GM12878 (cell line): ENCODE measurements at regions not wholly inside any gene's neighbourhood (a gene's known extent, or its start where the extent isn't known, plus 50 kb on each side); places are given as distances from the start of the nearest gene placed in this dataset.

Experiments used
- CBFB ChIP-seq: IDR thresholded peaks from 2 replicates; pipeline ENCODE4 v1.6.1; 2016; ENCODE audit warnings: antibody characterized with exemption, low read depth
- ELK1 ChIP-seq: IDR thresholded peaks from 2 replicates; pipeline ENCODE4 v1.6.1; 2012; ENCODE audit warnings: low read depth, low read length, improper control_type of control experiment
- ETV6 ChIP-seq, 2 experiments: fragments of 450-650 bp in 1 of 2; IDR thresholded peaks in 1 of 2; conservative IDR thresholded peaks in 1 of 2; 2 replicates each; pipeline ENCODE4 v1.6.1; 2014; ENCODE audit warnings: antibody characterized with exemption in 1 of 2, borderline replicate concordance in 1 of 2, low read depth in 1 of 2, mild to moderate bottlenecking in 1 of 2, moderate library complexity in 1 of 2
- IRF3 ChIP-seq: fragments of 450-650 bp; IDR thresholded peaks from 2 replicates; pipeline ENCODE4 v1.6.1; 2014; ENCODE audit warnings: mild to moderate bottlenecking
- MAX ChIP-seq: IDR thresholded peaks from 2 replicates; pipeline ENCODE4 v1.6.1; 2012; ENCODE audit warnings: low read depth, low read length, improper control_type of control experiment
- POLR2A ChIP-seq: IDR thresholded peaks from 2 replicates; pipeline ENCODE4 v1.6.1; 2011; ENCODE audit warnings: low read depth, mild to moderate bottlenecking, low read length
- ZNF384 ChIP-seq: IDR thresholded peaks from 2 replicates; pipeline ENCODE4 v1.6.1; 2012; ENCODE audit warnings: low read depth, mild to moderate bottlenecking, low read length, improper control_type of control experiment, borderline replicate concordance
- TF ChIP-seq, protein P1 (sequence below), 3 experiments: IDR thresholded peaks in 2 of 3; conservative IDR thresholded peaks in 1 of 3; 2 replicates each; pipeline ENCODE4 v1.5.1; 2011; ENCODE audit warnings: low read depth in 3 of 3, low read length in 3 of 3, mild to moderate bottlenecking in 3 of 3, control low read depth in 2 of 3, moderate library complexity in 2 of 3, inconsistent platforms in 1 of 3, mixed read lengths in 1 of 3; ENCODE audit not compliant: control insufficient read depth in 2 of 3, insufficient read depth in 1 of 3; ENCODE audit errors: extremely low read depth in 1 of 3
- TF ChIP-seq, protein P2 (sequence below): fragments of 450-650 bp; IDR thresholded peaks from 2 replicates; pipeline ENCODE4 v1.6.1; 2017; ENCODE audit warnings: mild to moderate bottlenecking, low read depth, inconsistent platforms; ENCODE audit not compliant: poor library complexity, severe bottlenecking

GRCh38 chr2:234300391-234300925 is 196.4 kb downstream of the ARL4C start:
- no peak for TF ChIP-seq MAX
- no peak for TF ChIP-seq ELK1
- no peak for TF ChIP-seq ETV6 (conservative IDR thresholded peaks at IDR 0.05 in 1 of 2, IDR thresholded peaks at IDR 0.05 in 1 of 2; ENCODE audit: borderline replicate concordance in 1 of 2, low read depth in 1 of 2)
- TF ChIP-seq IRF3: no peak
- TF ChIP-seq, protein P1, sequence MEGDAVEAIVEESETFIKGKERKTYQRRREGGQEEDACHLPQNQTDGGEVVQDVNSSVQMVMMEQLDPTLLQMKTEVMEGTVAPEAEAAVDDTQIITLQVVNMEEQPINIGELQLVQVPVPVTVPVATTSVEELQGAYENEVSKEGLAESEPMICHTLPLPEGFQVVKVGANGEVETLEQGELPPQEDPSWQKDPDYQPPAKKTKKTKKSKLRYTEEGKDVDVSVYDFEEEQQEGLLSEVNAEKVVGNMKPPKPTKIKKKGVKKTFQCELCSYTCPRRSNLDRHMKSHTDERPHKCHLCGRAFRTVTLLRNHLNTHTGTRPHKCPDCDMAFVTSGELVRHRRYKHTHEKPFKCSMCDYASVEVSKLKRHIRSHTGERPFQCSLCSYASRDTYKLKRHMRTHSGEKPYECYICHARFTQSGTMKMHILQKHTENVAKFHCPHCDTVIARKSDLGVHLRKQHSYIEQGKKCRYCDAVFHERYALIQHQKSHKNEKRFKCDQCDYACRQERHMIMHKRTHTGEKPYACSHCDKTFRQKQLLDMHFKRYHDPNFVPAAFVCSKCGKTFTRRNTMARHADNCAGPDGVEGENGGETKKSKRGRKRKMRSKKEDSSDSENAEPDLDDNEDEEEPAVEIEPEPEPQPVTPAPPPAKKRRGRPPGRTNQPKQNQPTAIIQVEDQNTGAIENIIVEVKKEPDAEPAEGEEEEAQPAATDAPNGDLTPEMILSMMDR (IDR thresholded peaks at IDR 0.05 in 2 of 3, conservative IDR thresholded peaks at IDR 0.05 in 1 of 3; ENCODE audit: control insufficient read depth in 2 of 3, extremely low read depth in 1 of 3, insufficient read depth in 1 of 3, low read depth in 3 of 3, low read length in 3 of 3): no peak
- no peak for TF ChIP-seq CBFB
- TF ChIP-seq ZNF384: no peak
- TF ChIP-seq POLR2A: no peak
- TF ChIP-seq, protein P2, sequence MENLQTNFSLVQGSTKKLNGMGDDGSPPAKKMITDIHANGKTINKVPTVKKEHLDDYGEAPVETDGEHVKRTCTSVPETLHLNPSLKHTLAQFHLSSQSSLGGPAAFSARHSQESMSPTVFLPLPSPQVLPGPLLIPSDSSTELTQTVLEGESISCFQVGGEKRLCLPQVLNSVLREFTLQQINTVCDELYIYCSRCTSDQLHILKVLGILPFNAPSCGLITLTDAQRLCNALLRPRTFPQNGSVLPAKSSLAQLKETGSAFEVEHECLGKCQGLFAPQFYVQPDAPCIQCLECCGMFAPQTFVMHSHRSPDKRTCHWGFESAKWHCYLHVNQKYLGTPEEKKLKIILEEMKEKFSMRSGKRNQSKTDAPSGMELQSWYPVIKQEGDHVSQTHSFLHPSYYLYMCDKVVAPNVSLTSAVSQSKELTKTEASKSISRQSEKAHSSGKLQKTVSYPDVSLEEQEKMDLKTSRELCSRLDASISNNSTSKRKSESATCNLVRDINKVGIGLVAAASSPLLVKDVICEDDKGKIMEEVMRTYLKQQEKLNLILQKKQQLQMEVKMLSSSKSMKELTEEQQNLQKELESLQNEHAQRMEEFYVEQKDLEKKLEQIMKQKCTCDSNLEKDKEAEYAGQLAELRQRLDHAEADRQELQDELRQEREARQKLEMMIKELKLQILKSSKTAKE: no peak
